ENCODE measurements at regions not wholly inside any gene's neighbourhood (a gene's known extent, or its start where the extent isn't known, plus 50 kb on each side); places are given as distances from the start of the nearest gene placed in this dataset.

DNA sequence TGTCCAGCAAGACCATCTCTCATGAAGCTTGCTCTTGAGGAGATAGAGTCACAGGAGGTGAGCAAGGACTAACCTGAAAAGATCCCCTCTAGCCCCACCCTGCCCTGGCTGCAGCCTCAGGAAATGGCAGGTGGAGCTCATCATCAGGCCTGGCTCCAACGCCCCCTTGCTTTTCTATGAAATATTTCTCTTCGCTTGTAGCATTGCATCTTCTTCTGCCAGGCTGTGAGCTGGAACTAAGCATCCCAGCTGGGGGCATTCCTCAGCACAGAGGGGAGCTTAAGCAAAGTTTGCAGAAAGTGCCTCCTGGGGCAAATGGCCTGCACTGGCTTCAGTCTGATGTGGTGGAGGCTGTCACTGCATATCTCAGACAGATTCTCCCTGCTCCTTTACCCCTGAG is 90.1 kb upstream of the LGALSL start:
- Histone ChIP-seq H3K4me1 (ENCODE audit: control insufficient read depth, extremely low read depth, insufficient read depth, low read length) (peaks cover 54% of the 10 kb centered on the region), H3K9ac (ENCODE audit: control insufficient read depth, extremely low read depth, insufficient read depth, low read length) (no peak overlapping the region), H3K36me3 (ENCODE audit: control insufficient read depth in 2 of 2, extremely low read depth in 1 of 2, insufficient read depth in 2 of 2, low read length in 2 of 2) (no peaks in the 10 kb centered on the region), H3K4me3 (ENCODE audit: control insufficient read depth in 2 of 3, extremely low read depth in 1 of 3, insufficient read depth in 2 of 3, low read depth in 1 of 3, low read length in 3 of 3) (no peak overlapping the region), H3K79me2 (ENCODE audit: control insufficient read depth, insufficient read depth, low read length) (no peaks in the 10 kb centered on the region), H2AFZ (ENCODE audit: control insufficient read depth, low read length) (no peak overlapping the region), H3K9me3 (ENCODE audit: control insufficient read depth, low read depth, low read length) (no peaks in the 10 kb centered on the region), H3K9me1 (ENCODE audit: control insufficient read depth, extremely low read depth, insufficient read depth, low read length) (no peaks in the 10 kb centered on the region), H3K27ac (ENCODE audit: control insufficient read depth, insufficient read depth, low read length) (peak overlapping the region; percentile 65), H3K4me2 (ENCODE audit: control insufficient read depth, extremely low read depth, insufficient read depth, low read depth, low read length) (no peak overlapping the region), H3K27me3 (ENCODE audit: control insufficient read depth, extremely low read depth, insufficient read depth, low read length) (no peaks in the 10 kb centered on the region), H4K20me1 (ENCODE audit: control insufficient read depth, extremely low read depth, insufficient read depth, low read length) (no peaks in the 10 kb centered on the region)
- TF ChIP-seq, protein P1, sequence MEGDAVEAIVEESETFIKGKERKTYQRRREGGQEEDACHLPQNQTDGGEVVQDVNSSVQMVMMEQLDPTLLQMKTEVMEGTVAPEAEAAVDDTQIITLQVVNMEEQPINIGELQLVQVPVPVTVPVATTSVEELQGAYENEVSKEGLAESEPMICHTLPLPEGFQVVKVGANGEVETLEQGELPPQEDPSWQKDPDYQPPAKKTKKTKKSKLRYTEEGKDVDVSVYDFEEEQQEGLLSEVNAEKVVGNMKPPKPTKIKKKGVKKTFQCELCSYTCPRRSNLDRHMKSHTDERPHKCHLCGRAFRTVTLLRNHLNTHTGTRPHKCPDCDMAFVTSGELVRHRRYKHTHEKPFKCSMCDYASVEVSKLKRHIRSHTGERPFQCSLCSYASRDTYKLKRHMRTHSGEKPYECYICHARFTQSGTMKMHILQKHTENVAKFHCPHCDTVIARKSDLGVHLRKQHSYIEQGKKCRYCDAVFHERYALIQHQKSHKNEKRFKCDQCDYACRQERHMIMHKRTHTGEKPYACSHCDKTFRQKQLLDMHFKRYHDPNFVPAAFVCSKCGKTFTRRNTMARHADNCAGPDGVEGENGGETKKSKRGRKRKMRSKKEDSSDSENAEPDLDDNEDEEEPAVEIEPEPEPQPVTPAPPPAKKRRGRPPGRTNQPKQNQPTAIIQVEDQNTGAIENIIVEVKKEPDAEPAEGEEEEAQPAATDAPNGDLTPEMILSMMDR (optimal IDR thresholded peaks at IDR 0.05 in 1 of 3, IDR thresholded peaks at IDR 0.05 in 1 of 3, conservative IDR thresholded peaks at IDR 0.05 in 1 of 3; ENCODE audit: extremely low read depth in 1 of 3, insufficient read depth in 2 of 3, low read length in 3 of 3), result peak in 2 of 3 experiments; percentile 5 to 24
- TF ChIP-seq EZH2 (IDR thresholded peaks at IDR 0.05; ENCODE audit: low read length), result no peak
- dilution Hi-C loops (cut with MboI; ENCODE audit: extremely low pct_ligation_motif_present, low sequenced_read_pairs), result no loop called here
- FAIRE-seq (peak; percentile 44), DNase-seq (ENCODE audit: low read depth, low spot score) (no peak)

GRCh38 chr2:64367444-64368232 is 86.3 kb upstream of the LGALSL start:
- FAIRE-seq, result no peak
- H3K4me2 ChIP-seq (ENCODE audit: control insufficient read depth, extremely low read depth, insufficient read depth, low read depth, low read length), result no peak overlapping the region
- no peaks in the 10 kb centered on the region for H3K36me3 ChIP-seq (ENCODE audit: control insufficient read depth in 2 of 2, extremely low read depth in 1 of 2, insufficient read depth in 2 of 2, low read length in 2 of 2)
- dilution Hi-C loops (cut with MboI; ENCODE audit: extremely low pct_ligation_motif_present, low sequenced_read_pairs), result no loop called here
- no peaks in the 10 kb centered on the region for H3K27me3 ChIP-seq (ENCODE audit: control insufficient read depth, extremely low read depth, insufficient read depth, low read length)
- peaks cover 44% of the 10 kb centered on the region for H3K4me1 ChIP-seq (ENCODE audit: control insufficient read depth, extremely low read depth, insufficient read depth, low read length)
- H4K20me1 ChIP-seq (ENCODE audit: control insufficient read depth, extremely low read depth, insufficient read depth, low read length), result no peaks in the 10 kb centered on the region
- no peak overlapping the region for H3K9ac ChIP-seq (ENCODE audit: control insufficient read depth, extremely low read depth, insufficient read depth, low read length)
- no peak for TF ChIP-seq EZH2 (IDR thresholded peaks at IDR 0.05; ENCODE audit: low read length)
- TF ChIP-seq, protein P1 (optimal IDR thresholded peaks at IDR 0.05 in 1 of 3, IDR thresholded peaks at IDR 0.05 in 1 of 3, conservative IDR thresholded peaks at IDR 0.05 in 1 of 3; ENCODE audit: extremely low read depth in 1 of 3, insufficient read depth in 2 of 3, low read length in 3 of 3), result no peak
- H3K4me3 ChIP-seq (ENCODE audit: control insufficient read depth in 2 of 3, extremely low read depth in 1 of 3, insufficient read depth in 2 of 3, low read depth in 1 of 3, low read length in 3 of 3), result no peak overlapping the region
- no peaks in the 10 kb centered on the region for H3K9me3 ChIP-seq (ENCODE audit: control insufficient read depth, low read depth, low read length)
- DNase-seq (ENCODE audit: low read depth, low spot score), result no peak
- no peak overlapping the region for H2AFZ ChIP-seq (ENCODE audit: control insufficient read depth, low read length)
- no peaks in the 10 kb centered on the region for H3K79me2 ChIP-seq (ENCODE audit: control insufficient read depth, insufficient read depth, low read length)
- no peak overlapping the region for H3K27ac ChIP-seq (ENCODE audit: control insufficient read depth, insufficient read depth, low read length)
- H3K9me1 ChIP-seq (ENCODE audit: control insufficient read depth, extremely low read depth, insufficient read depth, low read length), result no peaks in the 10 kb centered on the region
